ENCODE measurements at regions not wholly inside any gene's neighbourhood (a gene's known extent, or its start where the extent isn't known, plus 50 kb on each side); places are given as distances from the start of the nearest gene placed in this dataset.
"Not testable (repeated sequence)": the region's sequence is repeated elsewhere in the genome, so short reads cannot be mapped to it uniquely, and the experiment has no call there.

- DNase-seq: not testable (repeated sequence)
Observed at GRCh38 chr3:20370273-20371063, 184.5 kb upstream of the SGO1 start.

GRCh38 chr3:20361000-20361399 is 175.0 kb upstream of the SGO1 start:
- DNase-seq: no peak

GRCh38 chr3:20353286-20353685 is 167.3 kb upstream of the SGO1 start:
- DNase-seq: no peak

- DNase-seq: no peak
Observed at GRCh38 chr3:20352546-20353179, 166.7 kb upstream of the SGO1 start.

GRCh38 chr3:20350449-20350848 is 164.4 kb upstream of the SGO1 start:
- no peak for DNase-seq

GRCh38 chr3:20346916-20347315 is 160.9 kb upstream of the SGO1 start:
- DNase-seq: no peak

- DNase-seq: no peak
Observed at GRCh38 chr3:20346369-20346768, 160.4 kb upstream of the SGO1 start.

GRCh38 chr3:20344400-20344959 is 158.5 kb upstream of the SGO1 start:
- DNase-seq: no peak

- no peak for DNase-seq
Observed at GRCh38 chr3:20343790-20344189, 157.8 kb upstream of the SGO1 start.

- DNase-seq: peak; percentile 67 to 69
Observed at GRCh38 chr3:20340324-20340928, 154.4 kb upstream of the SGO1 start.

- DNase-seq: no peak
Observed at GRCh38 chr3:20336572-20336971, 150.6 kb upstream of the SGO1 start.

GRCh38 chr3:20334842-20335241 is 148.8 kb upstream of the SGO1 start:
- no peak for DNase-seq

- DNase-seq: no peak
Observed at GRCh38 chr3:20327889-20328288, 141.9 kb upstream of the SGO1 start.

- no peak for DNase-seq
Observed at GRCh38 chr3:20326541-20326940, 140.5 kb upstream of the SGO1 start.

GRCh38 chr3:20325563-20325962 is 139.6 kb upstream of the SGO1 start:
- no peak for DNase-seq

- no peak for DNase-seq
Observed at GRCh38 chr3:20324664-20325478, 138.9 kb upstream of the SGO1 start.

- no peak for DNase-seq
Observed at GRCh38 chr3:20323307-20323927, 137.4 kb upstream of the SGO1 start.

GRCh38 chr3:20322085-20322484 is 136.1 kb upstream of the SGO1 start:
- DNase-seq: no peak

- no peak for DNase-seq
Observed at GRCh38 chr3:20321391-20322047, 135.5 kb upstream of the SGO1 start.

- DNase-seq: no peak
Observed at GRCh38 chr3:20320489-20320888, 134.5 kb upstream of the SGO1 start.

- DNase-seq: no peak
Observed at GRCh38 chr3:20319551-20319950, 133.5 kb upstream of the SGO1 start.

- no peak for DNase-seq
Observed at GRCh38 chr3:20317616-20318015, 131.6 kb upstream of the SGO1 start.

Measured in stimulated activated CD4-positive, alpha-beta T cell treated with anti-CD3 and anti-CD28 coated beads, Interleukin-2, amount 100 ng/mL, for 24 hours (primary cell).